Endothelial cell of umbilical vein (primary cell): ENCODE measurements at regions not wholly inside any gene's neighbourhood (a gene's known extent, or its start where the extent isn't known, plus 50 kb on each side); places are given as distances from the start of the nearest gene placed in this dataset.

ENCODE experiments used
- BruUV-seq: library from RNA; stranded (reverse); fragments of 400-500 nt; replicated peaks from 2 replicates; lab custom pipeline; 2021; lab: Mats Ljungman, UMichigan
- CTCF ChIA-PET: fragments of 300-600, 350-600 bp; sonication (Branson Sonifier 250); formaldehyde crosslinking; loops from one replicate; lab custom pipeline; 2021; ENCODE audit warnings: antibody characterized with exemption, inconsistent platforms; lab: Charles Lee
- POLR2A ChIA-PET: fragments of 300-600, 350-600 bp; sonication (Branson Sonifier 250); formaldehyde crosslinking; loops from one replicate; lab custom pipeline; 2021; ENCODE audit warnings: antibody characterized with exemption, inconsistent platforms; lab: Charles Lee
- DNase-seq: peaks from one replicate; pipeline ENCODE4 v3.0.0-alpha.2; 2011; ENCODE audit warnings: low read depth, low spot score
- FAIRE-seq: peaks from 2 replicates; lab custom pipeline; 2011; peaks lifted over from hg19 to GRCh38; lab: Jason Lieb, UNC
- H2AFZ ChIP-seq: 2 replicates; pipeline ENCODE4 v1.6.0; 2012; ENCODE audit warnings: low read depth, low read length, control low read depth, inconsistent platforms
- H3K27ac ChIP-seq: 2 replicates; pipeline ENCODE4 v1.5.1; 2011; ENCODE audit warnings: low read depth, mild to moderate bottlenecking, control low read depth, low read length, moderate library complexity; ENCODE audit not compliant: insufficient read depth
- H3K27me3 ChIP-seq, 2 experiments: 2 replicates each; pipeline versions ENCODE4 v1.6.0 to v1.6.1; 2011; ENCODE audit warnings: low read length in 2 of 2, mixed read lengths in 1 of 2; ENCODE audit not compliant: control insufficient read depth in 2 of 2, insufficient read depth in 2 of 2
- H3K36me3 ChIP-seq, 2 experiments: 2 replicates in 1 of 2; 3 replicates in 1 of 2; pipeline ENCODE4 v1.5.1; 2011; ENCODE audit warnings: low read length in 2 of 2, mild to moderate bottlenecking in 1 of 2, moderate library complexity in 1 of 2; ENCODE audit not compliant: control insufficient read depth in 2 of 2, insufficient read depth in 2 of 2; ENCODE audit errors: extremely low read depth in 1 of 2
- H3K4me1 ChIP-seq: 3 replicates; pipeline ENCODE4 v1.5.1; 2011; ENCODE audit warnings: mild to moderate bottlenecking, low read length; ENCODE audit not compliant: control insufficient read depth, insufficient read depth; ENCODE audit errors: extremely low read depth
- H3K4me2 ChIP-seq: 2 replicates; pipeline ENCODE4 v1.6.1; 2011; ENCODE audit warnings: low read length, control low read depth, mixed read lengths; ENCODE audit not compliant: insufficient read depth
- H3K4me3 ChIP-seq, 3 experiments: fragments of 200-600 bp in 1 of 3; sonication (generic), shearing (Covaris generic) in 1 of 3; replicated peaks in 1 of 3; 2 replicates each; pipeline ENCODE4 v1.5.1; 2011 to 2016; ENCODE audit warnings: control low read depth in 3 of 3, low read length in 3 of 3, mild to moderate bottlenecking in 2 of 3, inconsistent platforms in 1 of 3, low read depth in 1 of 3, moderate library complexity in 1 of 3; ENCODE audit not compliant: insufficient read depth in 1 of 3
- H3K79me2 ChIP-seq: 2 replicates; pipeline ENCODE4 v1.6.0; 2012; ENCODE audit warnings: low read length, inconsistent platforms; ENCODE audit not compliant: control insufficient read depth, insufficient read depth
- H3K9ac ChIP-seq: replicated peaks from 2 replicates; pipeline ENCODE3; 2011; ENCODE audit warnings: low read length, control low read depth; ENCODE audit not compliant: insufficient read depth; ENCODE audit errors: extremely low read depth
- H3K9me1 ChIP-seq: replicated peaks from 3 replicates; pipeline ENCODE4 v1.6.0; 2011; ENCODE audit warnings: mild to moderate bottlenecking, low read length; ENCODE audit not compliant: control insufficient read depth, insufficient read depth; ENCODE audit errors: extremely low read depth
- H3K9me3 ChIP-seq: replicated peaks from 2 replicates; pipeline ENCODE4 v1.5.1; 2012; ENCODE audit warnings: low read length, inconsistent platforms; ENCODE audit not compliant: control insufficient read depth, insufficient read depth
- H4K20me1 ChIP-seq: replicated peaks from 2 replicates; pipeline ENCODE3; 2011; ENCODE audit warnings: mild to moderate bottlenecking, low read length; ENCODE audit not compliant: control insufficient read depth, insufficient read depth; ENCODE audit errors: extremely low read depth
- CTCF ChIP-seq, 2 donors: IDR thresholded peaks; 1 replicate in 1 of 2; 2 replicates in 1 of 2; pipeline ENCODE4 v1.5.1; 2011; ENCODE audit warnings: low read length in 2 of 2, mild to moderate bottlenecking in 2 of 2, moderate library complexity in 2 of 2, control low read depth in 1 of 2, inconsistent platforms in 1 of 2, low read depth in 1 of 2; ENCODE audit not compliant: insufficient read depth in 1 of 2; ENCODE audit errors: extremely low read depth in 1 of 2
- EZH2 ChIP-seq: IDR thresholded peaks from 2 replicates; pipeline ENCODE4 v1.6.1; 2012; ENCODE audit warnings: borderline replicate concordance, low read depth, mild to moderate bottlenecking, moderate library complexity, low read length, inconsistent platforms; ENCODE audit not compliant: severe bottlenecking
- FOS ChIP-seq: IDR thresholded peaks from 2 replicates; pipeline ENCODE4 v1.6.1; 2011; ENCODE audit warnings: mild to moderate bottlenecking, low read length, moderate library complexity, borderline replicate concordance; ENCODE audit not compliant: insufficient read depth
- GATA2 ChIP-seq: IDR thresholded peaks from 2 replicates; pipeline ENCODE4 v1.7.0; 2011; ENCODE audit warnings: low read depth, mild to moderate bottlenecking, moderate library complexity, mixed read lengths, low read length; ENCODE audit not compliant: insufficient read length, insufficient read depth
- JUN ChIP-seq: IDR thresholded peaks from 2 replicates; pipeline ENCODE4 v1.6.1; 2011; ENCODE audit warnings: borderline replicate concordance, low read depth; ENCODE audit not compliant: insufficient read length, insufficient read depth
- MAX ChIP-seq: IDR thresholded peaks from 2 replicates; pipeline ENCODE4 v1.6.1; 2011; ENCODE audit not compliant: insufficient read depth, insufficient read length
- MYC ChIP-seq: IDR thresholded peaks from one replicate; pipeline ENCODE4 v1.6.1; 2011; ENCODE audit warnings: mild to moderate bottlenecking, low read depth, low read length
- POLR2A ChIP-seq: IDR thresholded peaks from 2 replicates; pipeline ENCODE4 v1.6.1; 2012; ENCODE audit warnings: low read depth, mild to moderate bottlenecking, control low read depth, low read length
- dilution Hi-C: fragments of 300-500 bp; cut with MboI; formaldehyde crosslinking; loops from one replicate; pipeline ENCODE4 v1.15.0; 2019; ENCODE audit warnings: low sequenced_read_pairs; ENCODE audit not compliant: extremely low pct_ligation_motif_present
- intact Hi-C: fragments of 100-400 bp; cut with micrococcal nuclease; formaldehyde crosslinking; loops from one replicate; pipeline ENCODE4 v1.10.0; 2022

- Histone ChIP-seq H3K9ac (no peak overlapping the region), H4K20me1 (no peaks in the 10 kb centered on the region), H3K9me1 (no peaks in the 10 kb centered on the region), H3K27ac (no peak overlapping the region), H3K36me3 (no peaks in the 10 kb centered on the region), H3K4me1 (no peaks in the 10 kb centered on the region), H3K9me3 (no peaks in the 10 kb centered on the region), H3K79me2 (no peaks in the 10 kb centered on the region), H3K4me2 (no peak overlapping the region), H3K4me3 (no peak overlapping the region), H3K27me3 (no peaks in the 10 kb centered on the region), H2AFZ (no peak overlapping the region)
- TF ChIP-seq FOS = no peak
- TF ChIP-seq EZH2 = no peak
- no TSS peak for BruUV-seq
- FAIRE-seq = no peak
- intact Hi-C loops (no loop called here), dilution Hi-C loops (no loop called here)
- ChIA-PET POLR2A (no interaction called here), CTCF (no interaction called here)
- DNase-seq = no peak
Observed at GRCh38 chr1:228977741-228978140, 242.5 kb downstream of the RHOU start.

DNA sequence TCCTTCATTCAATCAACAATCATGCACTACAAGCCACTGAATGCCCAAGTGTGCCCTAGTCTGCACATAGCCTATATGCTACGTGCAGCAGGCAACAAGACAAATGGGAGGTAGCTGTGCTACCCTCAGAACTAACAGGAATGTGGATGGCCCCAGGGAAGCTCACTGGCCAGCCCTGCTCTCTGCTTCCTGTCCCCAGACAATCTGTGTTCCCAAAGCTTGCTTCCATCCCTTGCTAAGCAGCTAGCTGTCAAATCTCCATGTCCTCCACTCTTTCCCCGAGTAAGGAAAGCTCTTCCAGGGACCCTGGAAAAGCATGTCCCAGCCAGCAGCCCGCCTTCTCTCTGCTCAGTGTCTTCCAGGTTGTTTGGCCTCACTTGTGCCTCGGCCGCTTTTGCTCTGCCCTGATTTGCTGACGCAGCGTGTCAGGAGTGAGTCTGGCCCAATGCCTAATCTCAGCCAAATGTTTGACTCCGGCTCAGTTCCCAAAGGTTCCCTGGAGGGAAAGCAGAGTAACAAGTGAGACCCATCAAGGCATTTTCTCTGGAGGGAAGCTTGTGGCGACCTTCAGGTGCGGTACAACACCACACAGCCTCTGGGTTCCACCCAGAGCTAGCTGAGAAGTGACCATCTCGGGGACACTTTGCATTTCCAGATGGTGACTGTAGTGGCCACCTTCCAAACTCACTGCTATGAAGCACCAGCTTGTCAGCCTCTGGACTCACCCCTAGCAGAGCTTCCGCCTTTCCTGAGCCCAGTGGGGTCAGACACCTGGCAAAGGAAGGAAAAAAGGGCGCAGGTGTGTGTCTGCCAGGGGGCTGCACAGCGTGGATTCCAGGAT is 243.4 kb downstream of the RHOU start:
- Histone ChIP-seq H3K4me2 (no peak overlapping the region), H3K79me2 (no peaks in the 10 kb centered on the region), H3K9ac (no peak overlapping the region), H3K4me1 (no peaks in the 10 kb centered on the region), H2AFZ (no peak overlapping the region), H3K9me3 (no peaks in the 10 kb centered on the region), H3K4me3 (no peak overlapping the region), H3K36me3 (no peaks in the 10 kb centered on the region), H3K9me1 (no peaks in the 10 kb centered on the region), H3K27me3 (no peaks in the 10 kb centered on the region), H4K20me1 (no peaks in the 10 kb centered on the region), H3K27ac (no peak overlapping the region)
- no peak for FAIRE-seq
- CTCF ChIA-PET = interaction anchor here (1.1 kb wide), 1 partner anchor 8 kb away, joined by 3 read pairs; no protein-coding TSS in a partner anchor
- POLR2A ChIA-PET = no interaction called here
- intact Hi-C loops = no loop called here
- dilution Hi-C loops = no loop called here
- DNase-seq = no peak
- TF ChIP-seq GATA2 = no peak
- no peak for TF ChIP-seq FOS
- no peak for TF ChIP-seq POLR2A
- no peak for TF ChIP-seq EZH2
- no peak for TF ChIP-seq MAX
- no peak for TF ChIP-seq CTCF (IDR thresholded peaks at IDR 0.05; ENCODE audit: extremely low read depth in 1 of 2, insufficient read depth in 1 of 2, low read depth in 1 of 2, low read length in 2 of 2)
- no peak for TF ChIP-seq MYC
- TF ChIP-seq JUN = no peak
- no TSS peak for BruUV-seq
